ENCODE measurements at regions not wholly inside any gene's neighbourhood (a gene's known extent, or its start where the extent isn't known, plus 50 kb on each side); places are given as distances from the start of the nearest gene placed in this dataset.

DNA sequence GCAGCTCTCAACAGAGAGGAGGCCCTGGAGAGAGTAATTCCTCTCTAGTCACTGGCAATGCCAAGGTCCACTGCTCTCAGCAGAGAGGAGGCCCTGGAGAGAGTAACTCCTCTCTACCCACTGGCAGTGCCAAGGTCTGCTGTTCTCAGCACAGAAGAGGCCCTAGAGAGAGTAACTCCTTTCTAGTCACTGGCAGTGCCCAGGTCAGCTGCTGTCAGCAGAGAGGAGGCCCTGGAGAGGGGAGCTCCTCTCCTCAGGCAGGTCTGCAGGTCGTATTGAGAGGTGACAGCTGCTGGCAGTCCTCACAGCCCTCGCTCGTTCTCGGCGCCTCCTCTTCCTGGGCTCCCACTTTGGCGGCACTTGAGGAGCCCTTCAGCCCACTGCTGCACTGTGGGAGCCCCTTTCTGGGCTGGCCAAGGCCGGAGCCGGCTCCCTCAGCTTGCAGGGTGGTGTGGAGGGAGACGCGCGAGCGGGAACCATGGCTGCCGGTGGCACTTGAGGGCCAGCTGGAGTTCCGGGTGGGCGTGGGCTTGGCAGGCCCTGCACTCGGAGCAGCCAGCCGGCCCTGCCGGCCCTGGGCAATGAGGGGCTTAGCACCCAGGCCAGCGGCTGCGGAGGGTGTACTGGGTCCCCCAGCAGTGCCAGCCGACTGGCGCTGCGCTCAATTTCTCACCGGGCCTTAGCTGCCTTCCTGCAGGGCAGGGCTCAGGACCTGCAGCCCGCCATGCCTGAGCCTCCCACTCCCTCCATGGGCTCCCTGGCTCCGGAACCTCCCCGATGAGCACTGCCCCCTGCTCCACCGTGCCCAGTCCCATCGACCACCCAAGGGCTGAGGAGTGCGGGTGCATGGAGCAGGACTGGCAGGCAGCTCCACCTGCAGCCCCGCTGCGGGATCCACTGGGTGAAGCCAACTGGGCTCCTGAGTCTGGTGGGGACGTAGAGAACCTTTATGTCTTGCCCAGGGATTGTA is 642.9 kb downstream of the PRR16 start:
- peak; percentile 84 for DNase-seq

DNA sequence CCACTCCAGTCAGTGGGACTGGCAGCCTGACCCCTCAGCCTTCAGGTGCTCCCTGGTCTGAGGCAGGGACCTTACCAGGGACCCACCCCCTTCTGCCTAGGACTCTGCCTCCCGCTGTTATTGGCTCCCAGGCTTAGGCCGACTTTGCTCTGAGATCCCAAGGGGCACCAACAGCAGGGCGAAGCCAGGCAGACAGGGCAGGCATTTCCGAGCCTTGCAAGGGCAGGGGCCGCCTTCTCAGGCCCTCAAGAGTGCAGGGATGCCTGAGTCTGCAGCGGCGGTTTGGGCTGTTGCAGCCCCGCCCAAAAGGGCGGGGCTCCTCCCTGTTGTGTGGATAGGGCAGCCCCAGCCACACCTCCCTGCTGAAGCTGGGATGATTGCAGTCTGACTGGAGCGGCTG is 644.6 kb downstream of the PRR16 start:
- DNase-seq: peak; percentile 94

DNA sequence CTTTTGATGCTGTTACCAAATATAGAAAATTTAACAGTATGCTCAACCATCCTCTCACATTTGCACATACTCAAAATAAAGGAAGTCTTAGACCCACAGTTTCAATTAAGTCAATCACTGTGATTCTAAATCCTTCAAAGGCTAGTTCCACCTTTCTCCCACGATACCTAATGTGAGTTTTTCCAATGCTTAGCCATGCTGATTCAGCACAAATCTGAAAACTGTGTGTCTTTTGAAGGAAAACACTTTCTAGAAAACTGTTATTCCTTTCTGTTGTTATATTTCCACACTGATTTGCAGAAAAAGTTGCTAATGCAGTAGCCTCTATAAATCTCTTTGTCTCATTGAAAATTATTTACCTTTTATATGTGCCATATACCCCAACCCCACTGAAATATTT is 645.7 kb downstream of the PRR16 start:
- no peak for DNase-seq

DNA sequence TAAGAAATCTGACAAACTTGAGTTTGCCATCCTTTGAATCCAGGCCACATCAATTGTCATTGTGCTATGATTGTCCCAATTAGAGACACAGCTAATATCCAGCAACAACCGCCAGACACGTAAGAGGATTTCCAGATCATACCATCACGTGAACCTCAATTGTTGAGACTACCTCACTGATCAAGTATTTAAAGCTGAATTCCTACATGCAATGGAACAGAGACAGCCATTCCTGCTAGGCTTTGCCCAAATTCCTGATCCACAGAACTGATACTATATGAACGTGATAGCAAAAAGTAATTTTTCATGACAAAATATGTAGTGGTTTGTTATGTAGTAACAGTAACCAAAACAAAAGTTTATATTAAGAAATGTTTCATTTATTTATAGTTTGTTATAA is 657.7 kb downstream of the PRR16 start:
- no peak for DNase-seq

DNA sequence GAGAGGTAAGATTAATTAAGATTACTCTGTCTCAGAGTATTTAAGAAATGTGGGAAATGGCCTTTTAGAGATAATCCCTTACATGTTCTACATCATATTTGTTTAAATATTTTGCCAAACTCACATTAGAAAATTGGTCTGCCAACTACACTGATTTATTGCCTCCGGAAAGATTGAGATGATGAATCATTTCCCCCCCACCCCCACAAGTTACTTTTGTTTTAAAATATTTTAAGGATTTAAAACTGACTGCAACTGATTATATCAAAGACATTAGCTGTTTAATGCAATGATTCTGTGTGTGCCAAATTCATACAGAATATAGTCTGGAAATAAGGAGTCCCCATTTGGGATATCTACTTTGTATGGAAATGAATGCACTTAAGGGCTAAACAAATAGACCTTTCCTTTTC is 674.4 kb downstream of the PRR16 start:
- peak; percentile 2 for DNase-seq

DNA sequence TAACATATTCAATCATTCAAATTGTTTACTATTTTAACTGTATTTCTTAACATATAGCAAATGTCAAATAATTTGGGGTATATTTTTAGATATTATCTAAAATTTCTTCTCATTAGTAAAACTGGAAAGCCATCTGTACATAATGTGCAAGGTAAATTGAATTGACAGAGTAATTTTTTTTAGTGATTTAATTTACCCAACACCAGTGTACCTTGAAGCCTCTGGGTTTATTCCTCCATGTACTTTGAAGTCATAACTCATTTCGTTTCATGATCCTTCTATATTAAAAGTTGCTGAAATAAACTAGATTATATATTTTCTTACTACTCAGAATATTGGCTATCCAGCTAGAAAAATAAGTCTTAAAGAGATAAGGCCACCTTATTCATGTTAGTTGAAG is 674.9 kb downstream of the PRR16 start:
- DNase-seq: no peak

DNA sequence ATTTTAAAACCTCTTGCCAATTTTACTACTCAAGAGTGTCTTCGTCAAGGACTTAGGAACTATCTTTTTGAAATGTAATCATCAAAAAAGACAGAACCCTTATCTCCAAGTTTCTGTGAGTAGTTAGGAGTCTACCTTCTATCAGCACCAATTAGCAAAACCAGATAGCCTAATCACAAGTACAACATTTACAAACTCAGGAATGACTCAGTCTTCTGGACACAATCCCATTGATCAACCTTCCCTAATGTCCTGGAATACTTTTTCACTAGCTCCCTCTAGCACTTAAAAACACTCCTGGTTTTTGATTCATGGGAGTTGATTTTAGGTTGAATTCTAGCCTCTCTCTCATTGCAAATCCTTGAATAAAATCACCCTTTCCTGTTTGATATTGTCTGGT is 680.7 kb downstream of the PRR16 start:
- DNase-seq: no peak

DNA sequence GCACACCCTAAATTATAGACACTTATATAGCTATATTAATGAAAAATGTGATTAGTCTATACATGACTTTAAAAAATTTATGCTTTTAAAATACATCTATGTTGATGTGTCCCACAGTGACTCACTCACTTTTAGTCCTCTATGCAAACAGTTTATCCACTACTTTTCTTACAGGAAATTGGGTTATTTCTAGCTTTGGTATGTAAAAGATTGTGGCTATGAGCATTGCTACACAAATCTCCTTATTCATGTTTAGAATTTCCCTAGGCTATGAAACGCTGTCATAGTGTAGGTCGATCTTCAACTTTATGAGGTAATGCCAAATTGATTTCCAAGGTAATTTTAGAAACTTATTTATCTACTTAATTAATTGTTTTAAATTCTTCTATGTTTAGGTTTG is 687.4 kb downstream of the PRR16 start:
- DNase-seq: no peak

DNA sequence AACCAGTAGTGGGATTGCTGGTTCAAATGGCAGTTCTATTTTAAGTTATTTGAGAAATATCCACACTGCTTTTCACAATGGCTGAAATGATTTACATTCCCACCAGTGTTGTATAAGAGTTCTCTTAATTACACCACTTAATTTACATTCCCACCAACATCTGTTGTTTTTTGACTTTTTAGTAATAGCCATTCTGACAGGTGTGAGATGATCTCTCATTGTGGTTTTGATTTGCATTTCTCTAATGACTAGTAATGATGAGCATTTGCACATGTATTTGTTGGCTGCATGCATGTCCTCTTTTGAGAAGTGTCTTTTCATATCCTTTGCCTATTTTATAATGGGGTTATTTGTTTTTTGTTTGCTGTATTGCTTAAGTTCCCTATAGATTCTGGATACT is 688.3 kb downstream of the PRR16 start:
- DNase-seq: no peak

DNA sequence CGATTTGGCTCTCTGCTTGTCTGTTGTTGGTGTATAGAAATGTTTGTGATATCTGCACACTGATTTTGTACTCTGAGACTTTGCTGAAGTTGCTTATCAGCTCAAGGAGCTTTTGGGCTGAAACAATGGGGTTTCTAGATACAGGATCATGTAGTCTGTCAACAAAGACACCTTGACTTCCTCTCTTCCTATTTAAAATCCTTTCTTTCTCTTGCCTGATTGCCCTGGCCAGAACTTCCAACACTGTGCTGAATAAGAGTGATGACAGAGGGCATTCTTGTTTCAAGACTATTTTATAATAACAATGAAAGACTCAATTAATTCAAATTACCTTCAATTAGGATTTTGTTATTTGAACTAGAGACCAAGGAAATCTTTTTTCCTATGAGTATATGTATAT is 692.5 kb downstream of the PRR16 start:
- DNase-seq: no peak

DNA sequence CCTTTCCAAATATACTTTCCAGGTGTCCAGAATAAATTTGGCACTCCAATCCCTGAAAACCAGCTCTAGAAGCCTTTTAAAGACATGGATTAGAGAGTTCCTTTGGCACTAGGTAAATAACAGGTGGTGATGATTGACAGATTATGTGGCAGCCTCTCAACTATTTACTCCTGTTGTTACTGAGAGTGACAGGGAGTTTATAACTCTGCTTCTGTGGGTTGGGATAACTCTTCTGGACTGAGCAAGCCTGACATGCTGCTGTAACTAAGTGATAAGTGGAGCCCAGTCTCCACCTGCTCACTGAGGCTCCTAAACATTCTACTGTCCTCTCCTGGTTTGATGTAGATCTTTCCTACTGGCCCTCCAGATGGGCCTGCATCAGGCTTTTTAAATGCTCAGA is 693.2 kb upstream of the FTMT start:
- peak; percentile 66 for DNase-seq

DNA sequence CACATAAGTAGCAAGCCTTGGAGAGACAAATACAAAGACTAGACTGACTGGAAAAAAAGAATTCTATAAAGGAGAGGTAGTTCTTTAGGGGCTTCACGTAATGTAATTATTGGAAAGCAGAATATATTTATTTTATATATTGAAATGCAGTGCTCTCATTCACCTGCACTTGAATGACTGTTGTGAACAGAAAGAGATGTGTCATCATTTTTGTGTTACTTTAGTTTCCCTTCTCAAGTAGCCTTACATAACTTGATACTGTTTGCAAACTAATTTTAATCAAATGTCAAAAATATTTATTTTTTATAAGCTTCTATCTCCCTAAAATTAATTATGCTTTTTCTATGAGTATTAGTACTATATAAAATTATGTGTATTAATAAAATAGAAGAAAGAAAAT is 691.1 kb upstream of the FTMT start:
- no peak for DNase-seq

DNA sequence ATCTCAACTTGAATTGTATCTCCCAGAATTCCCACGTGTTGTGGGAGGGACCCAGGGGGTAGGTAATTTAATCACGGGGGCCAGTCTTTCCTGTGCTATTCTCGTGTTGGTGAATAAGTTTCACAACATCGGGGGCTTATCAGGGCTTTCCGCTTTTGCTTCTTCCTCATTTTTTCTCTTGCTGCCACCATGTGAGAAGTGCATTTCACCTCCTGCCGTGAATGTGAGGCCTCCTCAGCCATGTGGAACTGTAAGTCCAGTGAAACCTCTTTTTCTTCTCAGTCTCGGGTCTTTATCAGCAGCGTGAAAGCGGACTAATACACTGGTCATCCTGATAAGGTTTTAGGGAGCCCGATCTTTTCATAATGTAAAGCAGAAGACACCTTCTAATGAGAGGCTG is 687.0 kb upstream of the FTMT start:
- DNase-seq: no peak

DNA sequence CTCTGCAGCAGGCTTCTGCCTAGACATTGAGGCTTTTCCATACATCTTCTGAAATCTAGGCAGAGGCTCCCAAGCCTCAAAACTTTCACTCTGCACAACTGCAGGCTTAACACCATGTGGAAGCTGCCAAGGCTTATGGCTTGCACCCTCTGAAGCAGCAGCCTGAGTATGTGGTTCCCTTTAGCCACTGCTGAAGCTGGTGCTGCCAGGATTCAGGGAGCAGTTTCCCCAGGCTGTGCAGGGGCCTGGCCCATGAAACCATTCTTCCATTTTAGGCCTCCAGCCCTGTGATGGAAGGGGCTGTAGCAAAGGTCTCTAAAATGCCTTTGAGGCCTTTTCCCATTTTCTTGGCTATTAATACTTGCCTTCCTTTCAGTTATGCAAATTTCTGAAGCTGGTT is 680.3 kb upstream of the FTMT start:
- no peak for DNase-seq

DNA sequence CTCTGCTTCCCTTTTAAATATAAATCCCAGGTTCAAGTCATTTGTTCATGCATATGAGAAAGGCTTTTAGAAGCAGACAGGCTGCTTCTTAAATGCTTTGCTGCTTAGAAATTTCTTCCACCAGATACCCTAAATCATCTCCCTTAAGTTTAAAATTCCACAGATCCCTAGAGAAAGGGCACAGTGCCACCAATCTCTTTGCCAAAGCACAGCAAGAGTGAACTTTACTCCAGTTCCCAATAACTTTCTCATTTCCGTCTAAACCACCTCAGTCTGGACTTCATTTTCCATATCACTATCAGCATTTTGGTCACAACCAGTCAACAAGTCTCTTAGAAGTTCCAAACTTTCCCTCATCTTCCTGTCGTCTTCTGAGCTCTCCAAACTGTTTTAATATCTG is 679.8 kb upstream of the FTMT start:
- no peak for DNase-seq

DNA sequence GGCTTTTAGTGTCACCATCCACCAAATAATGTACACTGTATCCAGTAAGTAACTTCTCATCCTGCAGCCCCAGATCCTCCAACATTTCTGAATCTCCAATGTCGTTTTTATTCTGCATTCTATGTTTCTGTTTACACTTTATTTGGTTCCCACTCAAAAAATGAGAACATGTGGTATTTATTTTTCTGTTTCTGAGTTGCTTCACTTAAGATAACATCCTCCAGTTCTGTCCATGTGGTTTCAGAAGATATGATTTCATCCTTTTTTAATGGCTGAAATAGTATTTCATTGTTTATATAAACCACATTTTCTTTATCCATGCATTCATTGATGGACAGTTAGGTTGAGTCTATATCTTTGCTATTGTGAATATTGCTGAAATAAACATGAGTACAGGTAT is 677.3 kb upstream of the FTMT start:
- DNase-seq: no peak

DNA sequence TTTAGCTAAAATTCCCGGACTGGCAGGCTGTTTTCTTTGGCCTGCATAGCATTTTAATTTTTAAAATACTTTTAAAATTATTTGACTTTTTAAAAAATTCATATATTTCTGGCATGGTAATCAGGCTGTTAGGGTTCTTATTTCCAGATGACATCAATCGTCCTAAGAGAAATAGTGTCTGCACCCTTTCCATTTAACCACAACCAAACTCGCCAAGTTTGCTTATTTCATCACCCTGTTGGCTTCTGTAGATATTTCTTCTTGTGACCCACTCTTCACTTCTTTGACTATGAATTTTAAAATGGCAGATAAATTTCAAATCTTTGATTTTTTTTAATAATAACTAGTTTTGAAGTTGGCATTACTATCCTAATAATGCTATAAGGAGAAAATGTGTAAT is 675.7 kb upstream of the FTMT start:
- DNase-seq: no peak

DNA sequence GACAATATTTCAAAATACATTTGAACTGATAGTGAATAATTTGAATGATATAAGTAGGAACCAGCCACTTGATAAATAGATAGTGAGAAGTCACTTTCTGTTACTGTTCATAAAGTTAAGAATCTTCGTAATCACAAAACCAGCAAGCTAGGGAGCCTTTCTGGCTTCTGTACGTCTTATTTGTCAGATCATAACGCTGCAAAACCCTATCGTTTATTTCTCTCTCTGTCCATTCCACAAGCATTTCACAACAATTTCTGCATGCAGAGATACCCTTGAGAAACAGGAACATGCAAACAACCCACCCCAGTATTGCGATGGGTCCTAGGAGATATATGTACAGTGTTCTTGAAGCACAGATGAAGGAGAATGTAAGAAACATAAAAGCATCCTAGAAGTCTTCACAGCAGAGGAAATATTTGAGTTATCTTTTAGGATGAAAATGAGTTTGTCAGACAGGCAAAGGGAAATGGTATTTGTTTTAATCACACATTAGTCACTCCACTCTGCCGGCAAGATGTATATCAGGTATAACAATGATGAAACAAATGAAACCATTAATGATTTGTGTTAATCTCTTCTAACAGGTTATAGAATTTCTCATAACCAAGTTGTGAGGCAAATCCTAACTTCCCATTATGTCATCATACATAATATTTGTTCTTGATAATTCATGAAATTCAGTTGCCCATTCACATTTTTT is 668.7 kb upstream of the FTMT start:
- no peak for DNase-seq

DNA sequence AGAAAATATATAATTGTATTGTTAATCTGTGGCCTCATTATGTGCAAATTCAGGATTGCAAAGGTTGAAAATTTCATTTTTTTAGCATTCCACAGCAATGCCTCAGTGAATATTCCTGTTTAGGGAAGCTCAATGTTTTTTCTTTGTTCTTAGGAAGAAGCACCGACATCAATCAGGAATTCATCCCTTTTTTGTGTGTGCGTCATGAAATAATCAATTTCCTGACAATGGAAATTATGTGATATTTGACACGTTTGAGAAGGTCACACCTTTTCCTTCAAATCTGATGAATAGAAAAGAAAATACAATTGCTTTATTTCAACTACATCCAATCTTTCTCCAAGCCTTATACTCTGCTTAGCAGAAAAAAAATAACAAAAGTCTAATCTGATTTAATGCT is 662.8 kb upstream of the FTMT start:
- DNase-seq: no peak

DNA sequence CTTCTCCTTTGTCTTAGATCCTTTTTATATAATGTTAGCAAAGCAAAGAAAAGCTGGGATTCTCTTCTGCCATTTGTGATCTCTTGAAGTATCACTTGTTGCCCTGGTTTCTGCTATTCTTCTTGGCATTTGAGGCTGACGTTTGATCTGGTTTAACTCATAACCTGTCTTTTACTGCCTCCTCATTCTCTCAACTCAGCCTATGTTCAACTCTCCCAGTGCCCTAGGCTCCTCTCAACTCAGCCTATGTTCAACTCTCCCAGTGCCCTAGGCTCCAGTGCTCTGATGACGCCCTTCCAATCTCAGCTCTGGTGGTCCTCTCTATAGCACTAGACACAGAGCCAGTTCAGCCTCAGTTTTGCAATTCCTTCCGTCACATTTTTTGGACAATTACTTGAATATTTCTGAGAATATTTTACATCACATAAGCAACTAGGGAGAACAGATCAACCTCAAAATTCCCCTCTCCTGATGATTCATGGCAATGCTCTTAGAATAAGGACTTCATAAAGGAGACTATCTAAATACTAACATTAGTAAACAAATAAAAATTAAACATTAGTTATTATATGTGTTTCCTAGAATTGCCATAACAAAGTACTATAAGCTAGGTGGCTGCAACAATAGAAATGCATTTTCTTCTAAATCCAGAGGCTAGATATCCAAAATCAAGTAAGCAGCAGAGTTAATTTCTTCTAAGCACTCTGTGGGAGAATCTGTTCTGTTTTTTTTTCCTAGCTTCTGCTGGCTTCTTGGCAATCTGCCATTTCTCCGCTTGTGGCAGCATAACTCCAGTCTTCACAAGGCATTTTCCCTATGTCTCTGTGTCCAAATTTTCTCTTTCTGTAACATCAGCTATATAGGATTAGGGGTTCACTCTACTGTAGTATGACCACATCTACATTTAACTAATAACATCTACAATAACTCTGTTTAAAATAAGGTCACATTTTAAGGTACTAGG is 662.1 kb upstream of the FTMT start:
- peak; percentile 60 for DNase-seq

DNA sequence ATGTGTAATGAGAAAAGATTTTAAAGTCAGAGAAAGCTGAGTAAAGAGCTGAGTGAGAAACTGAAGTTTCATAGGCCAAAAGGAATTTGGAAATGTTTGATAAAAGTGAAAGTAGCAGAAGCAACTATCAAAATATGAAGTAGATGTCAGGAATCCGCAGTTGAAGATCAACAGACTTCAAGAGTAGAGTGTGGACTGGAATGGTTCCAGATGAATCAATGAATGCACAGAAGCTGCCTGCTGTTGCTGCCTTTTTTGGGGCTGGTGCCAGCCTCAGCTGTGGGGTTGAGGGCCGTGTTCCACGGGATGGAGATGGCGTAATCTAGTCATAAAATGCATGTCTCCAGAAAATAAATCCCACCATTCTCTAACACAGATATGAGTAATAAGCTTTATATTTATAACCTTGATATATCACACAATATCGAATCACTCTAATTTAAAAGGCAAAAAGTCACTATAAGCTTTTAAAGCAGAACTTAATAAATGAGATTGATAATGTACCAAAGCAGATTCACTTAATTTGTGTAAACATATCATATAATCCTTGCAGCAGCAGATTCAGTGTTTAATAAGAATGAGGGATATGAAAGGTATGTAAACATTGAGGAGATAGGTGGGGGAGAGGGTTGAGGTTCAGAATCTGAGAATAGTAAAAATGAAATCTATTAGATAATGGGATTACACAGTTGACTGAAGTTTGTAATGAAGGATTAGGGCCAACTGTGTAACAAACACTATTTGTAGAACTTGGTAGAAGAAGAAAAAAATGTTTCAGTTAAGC is 652.3 kb upstream of the FTMT start:
- DNase-seq: no peak

DNA sequence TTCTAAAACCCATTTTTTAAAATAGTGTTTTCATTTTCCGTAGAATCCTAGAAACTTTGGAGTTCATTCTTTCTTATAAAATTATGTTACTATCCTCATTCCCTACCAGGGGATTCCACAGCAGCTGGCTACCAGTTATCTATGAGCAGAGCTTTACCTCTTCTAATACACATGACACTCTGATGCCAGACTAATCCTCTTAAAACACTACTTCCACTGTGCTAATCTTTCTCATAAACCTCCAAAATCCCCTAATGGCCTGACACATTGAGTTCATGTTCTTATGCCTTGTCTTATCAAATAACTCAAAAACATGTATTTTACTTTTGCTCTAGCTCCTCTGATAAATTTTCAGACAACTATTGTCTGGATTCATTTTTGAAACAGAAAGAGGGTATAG is 633.6 kb upstream of the FTMT start:
- DNase-seq: no peak
